MM.1S (cell line): ENCODE measurements at regions not wholly inside any gene's neighbourhood (a gene's known extent, or its start where the extent isn't known, plus 50 kb on each side); places are given as distances from the start of the nearest gene placed in this dataset.

ENCODE experiments used
- CTCF ChIP-seq: fragments of 300-600 bp; sonication (generic); IDR thresholded peaks from 2 replicates; pipeline ENCODE4 v1.5.1; 2016; ENCODE audit warnings: antibody characterized with exemption, low read length, mixed read lengths
- EZH2 ChIP-seq: fragments of 300-600 bp; sonication (generic); optimal IDR thresholded peaks from 2 replicates; pipeline ENCODE3; 2017; ENCODE audit warnings: low read depth, mild to moderate bottlenecking, antibody characterized with exemption, low read length, mixed read lengths
- EZH2phosphoT487 ChIP-seq: fragments of 300-600 bp; sonication (generic); IDR thresholded peaks from 2 replicates; pipeline ENCODE4 v1.6.1; 2018; ENCODE audit warnings: antibody characterized with exemption, low read length

GRCh38 chr1:201731142-201731541, 97.8 kb upstream of the IPO9 start:
- TF ChIP-seq CTCF: no peak
- TF ChIP-seq EZH2phosphoT487: no peak
- no peak for TF ChIP-seq EZH2
